ENCODE measurements at regions not wholly inside any gene's neighbourhood (a gene's known extent, or its start where the extent isn't known, plus 50 kb on each side); places are given as distances from the start of the nearest gene placed in this dataset.
A peak's percentile ranks its signal among the peaks of the same experiment; 100 is the strongest.
"Not testable (repeated sequence)": the region's sequence is repeated elsewhere in the genome, so short reads cannot be mapped to it uniquely, and the experiment has no call there.

- H3K27ac ChIP-seq, result no peak overlapping the region
- TF ChIP-seq CTCF (conservative IDR thresholded peaks at IDR 0.05), result 0 out of 2 replicates have a peak, but pooled peaks have one; percentile 12
Observed at GRCh38 chr20:54938707-54939106, 463.3 kb downstream of the DOK5 start.

- H3K27ac ChIP-seq, result no peak overlapping the region
- no peak for TF ChIP-seq CTCF (conservative IDR thresholded peaks at IDR 0.05)
Observed at GRCh38 chr20:54933212-54933904, 458.0 kb downstream of the DOK5 start.

- TF ChIP-seq CTCF (conservative IDR thresholded peaks at IDR 0.05), result no peak
- no peak overlapping the region for H3K27ac ChIP-seq
Observed at GRCh38 chr20:54929191-54929590, 453.8 kb downstream of the DOK5 start.

- no peak for TF ChIP-seq CTCF (conservative IDR thresholded peaks at IDR 0.05)
- no peak overlapping the region for H3K27ac ChIP-seq
Observed at GRCh38 chr20:54928564-54928963, 453.2 kb downstream of the DOK5 start.

- no peak overlapping the region for H3K27ac ChIP-seq
- TF ChIP-seq CTCF (conservative IDR thresholded peaks at IDR 0.05), result no peak
Observed at GRCh38 chr20:54922636-54923035, 447.2 kb downstream of the DOK5 start.

GRCh38 chr20:54922096-54922495, 446.7 kb downstream of the DOK5 start:
- no peak for TF ChIP-seq CTCF (conservative IDR thresholded peaks at IDR 0.05)
- H3K27ac ChIP-seq, result no peak overlapping the region

GRCh38 chr20:54920491-54920890, 445.1 kb downstream of the DOK5 start:
- no peak overlapping the region for H3K27ac ChIP-seq
- no peak for TF ChIP-seq CTCF (conservative IDR thresholded peaks at IDR 0.05)

GRCh38 chr20:54918993-54919392, 443.6 kb downstream of the DOK5 start:
- H3K27ac ChIP-seq, result not testable (repeated sequence)
